RKO (cell line): ENCODE measurements at regions not wholly inside any gene's neighbourhood (a gene's known extent, or its start where the extent isn't known, plus 50 kb on each side); places are given as distances from the start of the nearest gene placed in this dataset.

Experiments used
- DNase-seq: peaks from one replicate; pipeline ENCODE4 v3.0.0-alpha.2; 2016; ENCODE audit warnings: low spot score

DNA sequence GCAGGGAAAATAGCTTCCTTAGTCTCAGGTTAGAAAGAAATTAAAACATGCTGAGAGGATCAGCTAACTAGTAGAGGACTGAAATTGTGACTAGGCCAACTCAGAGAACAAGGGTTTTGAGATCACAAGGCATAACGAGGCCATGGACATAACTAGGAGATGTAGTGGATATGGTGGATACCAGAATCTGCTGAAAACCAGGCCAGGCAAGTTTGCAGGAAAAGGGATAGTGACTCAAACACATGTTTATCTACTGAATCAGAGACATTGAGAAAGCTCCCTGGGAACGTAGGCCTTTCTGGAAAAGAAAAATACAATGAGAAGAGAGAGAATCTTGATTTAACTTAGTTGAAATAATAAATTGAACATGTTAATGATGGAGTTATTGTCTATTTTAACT lies 326.5 kb upstream of the GBE1 start:
- peak; percentile 67 for DNase-seq

GRCh38 chr3:82085851-82086475 lies 324.5 kb upstream of the GBE1 start:
- DNase-seq, result no peak

DNA sequence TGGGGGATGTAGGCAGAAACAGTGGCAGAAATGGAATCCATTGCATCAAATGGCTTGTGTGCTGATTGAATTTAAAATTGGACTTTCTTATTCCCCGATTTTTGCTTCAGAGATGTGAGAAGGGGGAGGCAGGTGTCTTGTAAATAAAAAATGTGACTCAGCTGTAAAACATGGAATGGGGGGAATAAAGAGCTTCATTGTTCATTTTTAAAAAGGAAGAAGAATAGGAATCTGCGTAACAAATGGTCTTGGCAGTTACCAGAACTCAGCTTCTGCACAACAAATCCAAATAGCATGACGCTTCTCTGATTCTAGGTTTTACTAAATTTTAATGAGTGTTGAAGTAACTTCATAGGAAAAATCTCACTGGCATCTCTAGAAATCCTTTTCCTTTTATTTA lies 323.9 kb upstream of the GBE1 start:
- DNase-seq, result no peak

DNA sequence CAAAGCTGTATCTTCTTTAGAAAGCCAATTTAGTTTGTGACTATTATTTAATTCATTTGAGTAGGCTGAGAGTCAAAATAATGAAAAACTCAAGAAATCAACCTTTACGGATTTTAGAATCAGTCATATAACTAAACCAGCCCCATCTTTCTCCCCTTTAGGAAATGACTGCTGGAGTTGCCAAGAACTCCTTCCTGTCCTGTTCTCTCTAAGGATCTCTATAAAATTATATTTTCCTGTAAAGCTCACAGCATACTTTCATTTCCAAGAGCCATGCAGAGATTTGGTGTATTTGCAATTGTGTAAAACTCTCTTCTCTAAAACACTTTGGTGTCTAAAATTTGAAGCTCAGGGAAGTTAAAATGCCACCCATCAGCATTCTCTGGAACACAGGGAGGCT lies 323.4 kb upstream of the GBE1 start:
- DNase-seq, result no peak

GRCh38 chr3:82082796-82083195 lies 321.4 kb upstream of the GBE1 start:
- no peak for DNase-seq

- DNase-seq, result no peak
Observed at GRCh38 chr3:82081351-82081750, 319.9 kb upstream of the GBE1 start.

DNA sequence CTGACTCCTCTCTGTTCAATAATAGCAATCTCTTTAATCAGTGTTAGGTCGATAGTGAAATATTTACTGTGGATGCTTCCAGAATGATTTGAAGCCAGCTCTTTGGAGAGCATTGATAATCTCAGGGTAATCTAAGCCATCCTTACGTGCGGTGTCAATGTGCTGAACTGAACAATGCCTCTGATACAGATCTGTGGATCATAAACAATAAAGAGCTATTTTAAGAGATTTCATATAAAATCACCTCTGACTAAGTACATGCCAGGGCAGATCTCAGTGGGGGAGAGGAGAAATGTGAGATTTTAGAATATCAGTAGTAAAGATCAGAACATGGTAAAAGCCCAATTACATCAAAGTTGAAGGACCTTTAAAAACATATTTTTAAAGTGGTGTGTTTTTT lies 319.3 kb upstream of the GBE1 start:
- no peak for DNase-seq

DNA sequence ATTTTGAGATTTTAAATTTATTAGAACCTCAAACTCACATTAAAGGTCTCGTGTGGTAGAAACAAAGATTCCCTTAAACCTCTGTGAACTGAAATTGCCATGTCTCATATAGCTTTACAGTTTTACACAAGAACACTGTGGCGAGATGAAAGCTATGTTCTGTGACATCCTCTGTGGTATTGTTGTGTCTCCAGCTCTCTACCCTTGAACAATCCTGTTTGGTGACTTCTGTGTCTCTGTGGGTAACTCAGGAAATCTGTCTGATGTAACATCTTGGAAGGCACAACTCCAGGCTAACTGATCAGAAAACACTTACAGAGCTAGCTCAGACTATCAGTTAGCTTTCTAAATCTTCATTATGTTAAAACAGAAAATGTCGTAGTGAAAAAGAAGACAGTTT lies 318.8 kb upstream of the GBE1 start:
- DNase-seq, result no peak

- DNase-seq, result no peak
Observed at GRCh38 chr3:82079335-82079890, 318.0 kb upstream of the GBE1 start.

DNA sequence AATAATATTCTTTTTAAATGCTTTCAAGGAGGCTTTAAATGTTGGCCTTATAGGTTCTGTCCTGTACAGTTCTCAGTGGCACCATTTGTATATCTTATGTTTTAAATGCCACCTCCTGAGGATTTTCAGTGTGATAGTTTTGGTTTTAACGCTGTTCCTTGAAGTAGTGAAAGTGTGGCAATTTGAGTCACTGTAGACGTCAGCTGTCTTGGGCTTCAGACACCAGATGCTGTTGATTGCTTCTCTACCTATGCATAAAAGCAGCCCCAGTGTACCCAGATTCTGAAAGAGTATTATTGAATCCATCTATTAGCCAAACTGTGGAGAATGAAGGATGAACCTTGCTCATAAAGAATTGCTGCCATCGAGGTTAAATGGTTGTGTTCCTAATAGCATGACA lies 316.8 kb upstream of the GBE1 start:
- no peak for DNase-seq

DNA sequence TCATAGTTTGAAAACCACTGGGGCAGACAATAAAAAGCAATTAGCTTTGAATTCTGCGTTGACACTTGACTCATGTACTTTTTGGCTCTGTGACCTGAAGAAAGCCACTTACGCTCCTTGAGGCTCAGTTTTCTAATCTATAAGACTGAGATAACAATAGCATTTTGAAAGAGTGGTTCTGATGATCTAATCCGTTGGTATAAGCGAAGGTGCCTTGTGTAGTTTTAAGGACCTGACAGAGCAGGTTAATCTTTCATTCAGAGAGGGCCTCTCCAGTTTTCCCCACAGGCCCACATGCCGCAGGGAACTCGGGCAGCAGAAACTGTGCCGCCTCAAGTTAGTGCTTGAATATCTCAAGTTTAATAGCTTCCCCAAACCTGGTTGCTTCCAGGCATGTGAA lies 306.0 kb upstream of the GBE1 start:
- DNase-seq, result no peak

GRCh38 chr3:82058809-82059208 lies 297.4 kb upstream of the GBE1 start:
- no peak for DNase-seq

DNA sequence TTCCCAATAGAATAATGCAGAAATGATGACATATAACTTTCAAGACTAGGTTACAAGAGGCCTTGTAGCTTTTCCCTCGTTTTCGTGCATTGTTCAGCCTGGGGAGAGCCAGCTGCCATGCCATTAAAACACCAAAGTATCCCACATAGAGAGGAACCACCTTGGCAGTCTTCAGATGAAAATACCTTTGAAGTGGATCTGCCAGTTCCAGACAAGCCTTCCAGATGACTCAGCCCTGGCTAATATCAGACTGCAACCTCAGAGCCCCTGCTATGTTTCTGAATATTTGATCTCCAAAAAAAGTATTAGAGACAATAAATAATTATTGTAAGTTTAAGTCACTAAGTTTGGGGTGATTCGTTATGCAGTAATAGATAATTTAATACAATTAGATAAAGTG lies 294.3 kb upstream of the GBE1 start:
- no peak for DNase-seq

DNA sequence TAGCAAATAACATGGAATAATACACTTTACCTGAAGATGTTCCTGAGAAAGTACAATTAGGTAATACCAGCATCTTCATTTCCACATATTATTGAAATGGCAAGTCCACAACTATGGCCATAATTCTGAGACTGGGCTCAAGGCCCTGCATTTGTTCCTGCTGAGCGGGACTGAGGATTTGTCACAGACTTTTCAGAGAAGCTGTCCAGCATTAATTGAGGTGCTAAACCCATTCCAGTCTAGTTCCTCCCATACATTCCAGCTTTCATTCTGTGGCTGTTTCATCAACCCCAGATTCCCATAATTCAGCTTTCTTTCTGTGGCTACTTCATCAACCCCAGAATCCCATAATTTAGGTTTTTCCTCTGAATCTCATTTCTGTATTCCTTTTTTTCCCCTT lies 293.4 kb upstream of the GBE1 start:
- no peak for DNase-seq

GRCh38 chr3:82053236-82053635 lies 291.8 kb upstream of the GBE1 start:
- no peak for DNase-seq

- no peak for DNase-seq
Observed at GRCh38 chr3:82050382-82050781, 288.9 kb upstream of the GBE1 start.

DNA sequence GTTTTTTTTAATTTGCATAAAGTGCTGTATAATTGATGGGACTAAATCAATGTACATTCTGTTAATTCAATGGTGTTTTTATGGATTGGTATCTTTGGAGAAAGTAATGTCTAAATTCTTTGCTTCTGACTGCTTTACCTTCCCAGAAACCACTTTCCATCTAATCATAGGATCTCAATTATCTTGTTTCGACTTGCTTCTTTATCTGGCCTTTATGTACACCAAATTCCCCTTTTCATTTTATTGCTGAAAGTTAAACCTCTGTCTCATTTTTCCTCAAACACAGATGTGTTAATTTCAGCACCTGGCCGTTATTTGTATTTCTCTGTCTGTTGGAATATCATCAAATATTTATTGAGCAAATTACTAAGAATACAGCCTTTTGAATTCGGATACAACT lies 287.3 kb upstream of the GBE1 start:
- no peak for DNase-seq

GRCh38 chr3:82044930-82045705 lies 283.7 kb upstream of the GBE1 start:
- peak; percentile 36 for DNase-seq

GRCh38 chr3:82038556-82038955 lies 277.1 kb upstream of the GBE1 start:
- no peak for DNase-seq

GRCh38 chr3:82033186-82033585 lies 271.7 kb upstream of the GBE1 start:
- DNase-seq, result no peak

DNA sequence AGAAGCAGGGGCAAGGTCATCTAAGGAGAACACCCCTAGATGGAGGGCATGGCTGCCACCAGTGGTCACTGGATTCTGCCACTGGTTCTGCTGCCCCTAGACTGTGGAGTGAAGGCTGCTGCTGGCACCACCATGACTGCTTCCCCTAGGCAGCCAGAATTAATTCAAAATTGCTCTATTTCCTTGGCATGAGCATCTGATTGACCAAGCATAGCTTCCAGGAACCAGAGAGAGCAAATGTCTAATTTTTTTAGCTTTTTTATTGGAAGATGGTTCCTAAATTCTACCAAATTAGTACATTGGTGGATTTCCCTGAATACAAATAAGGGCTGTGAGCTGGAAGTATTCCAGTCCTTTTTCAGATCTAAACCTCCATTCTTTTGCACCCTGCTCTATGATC lies 270.2 kb upstream of the GBE1 start:
- no peak for DNase-seq

- no peak for DNase-seq
Observed at GRCh38 chr3:82030916-82031315, 269.5 kb upstream of the GBE1 start.

GRCh38 chr3:82022836-82023235 lies 261.4 kb upstream of the GBE1 start:
- no peak for DNase-seq

GRCh38 chr3:82020282-82020681 lies 258.8 kb upstream of the GBE1 start:
- no peak for DNase-seq
